Parathyroid adenoma (tissue), 2 donors: ENCODE measurements at regions not wholly inside any gene's neighbourhood (a gene's known extent, or its start where the extent isn't known, plus 50 kb on each side); places are given as distances from the start of the nearest gene placed in this dataset.

Experiments used
- H2AFZ ChIP-seq: fragments of 300-600 bp; sonication (generic); one replicate; pipeline ENCODE4 v1.7.0; 2017; ENCODE audit warnings: antibody characterized with exemption, mild to moderate bottlenecking
- H3K27ac ChIP-seq: fragments of 300-600 bp; sonication (generic); one replicate; pipeline ENCODE4 v1.7.0; 2017
- H3K27me3 ChIP-seq: fragments of 300-600 bp; sonication (generic); one replicate; pipeline ENCODE4 v1.7.0; 2017; ENCODE audit warnings: low read length; ENCODE audit not compliant: control insufficient read depth, insufficient read depth
- H3K36me3 ChIP-seq: fragments of 300-600 bp; sonication (generic); one replicate; pipeline ENCODE4 v1.7.0; 2017; ENCODE audit warnings: low read length; ENCODE audit not compliant: control insufficient read depth, insufficient read depth
- H3K4me1 ChIP-seq: fragments of 300-600 bp; sonication (generic); one replicate; pipeline ENCODE4 v1.7.0; 2017; ENCODE audit warnings: control low read depth
- H3K4me2 ChIP-seq: fragments of 300-600 bp; sonication (generic); one replicate; pipeline ENCODE4 v1.7.0; 2017; ENCODE audit warnings: low read length
- H3K4me3 ChIP-seq: fragments of 300-600 bp; sonication (generic); one replicate; pipeline ENCODE4 v1.7.0; 2017; ENCODE audit warnings: low read depth, low read length
- H3K79me2 ChIP-seq: fragments of 300-600 bp; sonication (generic); one replicate; pipeline ENCODE4 v1.7.0; 2017; ENCODE audit warnings: control low read depth
- H3K9ac ChIP-seq: fragments of 300-600 bp; sonication (generic); one replicate; pipeline ENCODE4 v1.7.0; 2017; ENCODE audit warnings: mild to moderate bottlenecking
- H3K9me3 ChIP-seq: fragments of 300-600 bp; sonication (generic); one replicate; pipeline ENCODE4 v1.7.0; 2017; ENCODE audit warnings: low read length; ENCODE audit not compliant: control insufficient read depth
- TF ChIP-seq, protein P1 (sequence below): fragments of 300-600 bp; sonication (generic); IDR thresholded peaks from one replicate; pipeline ENCODE4 v1.7.0; 2017; ENCODE audit warnings: antibody characterized with exemption, mild to moderate bottlenecking
- donor health status: primary hyperparathyroidism.

GRCh38 chr6:40727271-40727670 lies 140.1 kb upstream of the LRFN2 start:
- H3K9me3 ChIP-seq: no peaks in the 10 kb centered on the region
- no peaks in the 10 kb centered on the region for H3K27me3 ChIP-seq
- no peaks in the 10 kb centered on the region for H3K4me1 ChIP-seq
- no peak overlapping the region for H3K4me3 ChIP-seq
- H3K4me2 ChIP-seq: no peak overlapping the region
- no peaks in the 10 kb centered on the region for H3K79me2 ChIP-seq
- H3K36me3 ChIP-seq: no peaks in the 10 kb centered on the region
- no peak overlapping the region for H3K27ac ChIP-seq
- no peak overlapping the region for H3K9ac ChIP-seq
- no peak overlapping the region for H2AFZ ChIP-seq
- TF ChIP-seq, protein P1, sequence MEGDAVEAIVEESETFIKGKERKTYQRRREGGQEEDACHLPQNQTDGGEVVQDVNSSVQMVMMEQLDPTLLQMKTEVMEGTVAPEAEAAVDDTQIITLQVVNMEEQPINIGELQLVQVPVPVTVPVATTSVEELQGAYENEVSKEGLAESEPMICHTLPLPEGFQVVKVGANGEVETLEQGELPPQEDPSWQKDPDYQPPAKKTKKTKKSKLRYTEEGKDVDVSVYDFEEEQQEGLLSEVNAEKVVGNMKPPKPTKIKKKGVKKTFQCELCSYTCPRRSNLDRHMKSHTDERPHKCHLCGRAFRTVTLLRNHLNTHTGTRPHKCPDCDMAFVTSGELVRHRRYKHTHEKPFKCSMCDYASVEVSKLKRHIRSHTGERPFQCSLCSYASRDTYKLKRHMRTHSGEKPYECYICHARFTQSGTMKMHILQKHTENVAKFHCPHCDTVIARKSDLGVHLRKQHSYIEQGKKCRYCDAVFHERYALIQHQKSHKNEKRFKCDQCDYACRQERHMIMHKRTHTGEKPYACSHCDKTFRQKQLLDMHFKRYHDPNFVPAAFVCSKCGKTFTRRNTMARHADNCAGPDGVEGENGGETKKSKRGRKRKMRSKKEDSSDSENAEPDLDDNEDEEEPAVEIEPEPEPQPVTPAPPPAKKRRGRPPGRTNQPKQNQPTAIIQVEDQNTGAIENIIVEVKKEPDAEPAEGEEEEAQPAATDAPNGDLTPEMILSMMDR: no peak

GRCh38 chr6:40726853-40727252 lies 139.7 kb upstream of the LRFN2 start:
- Histone ChIP-seq H3K4me1 (no peaks in the 10 kb centered on the region), H3K27ac (no peak overlapping the region), H2AFZ (no peak overlapping the region), H3K27me3 (no peaks in the 10 kb centered on the region), H3K9me3 (no peaks in the 10 kb centered on the region), H3K4me3 (no peak overlapping the region), H3K79me2 (no peaks in the 10 kb centered on the region), H3K4me2 (no peak overlapping the region), H3K36me3 (no peaks in the 10 kb centered on the region), H3K9ac (no peak overlapping the region)
- TF ChIP-seq, protein P1: no peak

DNA sequence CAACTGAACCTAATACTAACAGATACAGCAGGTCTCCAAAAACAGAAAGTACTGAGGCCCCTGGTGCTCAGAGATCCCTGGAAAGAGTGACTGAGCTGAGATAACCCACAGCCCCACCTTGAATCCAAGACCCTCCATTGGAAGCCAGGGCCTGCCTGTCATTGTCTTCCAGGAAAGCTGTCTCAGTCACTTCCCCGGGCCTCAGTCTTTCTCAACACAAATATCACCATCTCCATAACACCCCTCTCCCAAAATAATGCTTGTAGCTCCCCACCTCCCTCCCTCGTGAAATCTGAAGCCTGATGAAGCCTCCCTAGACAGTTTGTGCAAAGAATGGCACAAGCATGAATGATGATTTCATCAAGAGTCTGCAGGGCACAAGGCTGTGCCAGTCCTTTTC lies 138.2 kb upstream of the LRFN2 start:
- Histone ChIP-seq H3K4me2 (no peak overlapping the region), H2AFZ (no peak overlapping the region), H3K4me1 (no peaks in the 10 kb centered on the region), H3K27me3 (no peaks in the 10 kb centered on the region), H3K9me3 (no peaks in the 10 kb centered on the region), H3K9ac (no peak overlapping the region), H3K36me3 (no peaks in the 10 kb centered on the region), H3K27ac (no peak overlapping the region), H3K79me2 (no peaks in the 10 kb centered on the region), H3K4me3 (no peak overlapping the region)
- TF ChIP-seq, protein P1: no peak

GRCh38 chr6:40724886-40725285 lies 137.7 kb upstream of the LRFN2 start:
- Histone ChIP-seq H3K27ac (no peak overlapping the region), H3K27me3 (no peaks in the 10 kb centered on the region), H2AFZ (no peak overlapping the region), H3K36me3 (no peaks in the 10 kb centered on the region), H3K9ac (no peak overlapping the region), H3K4me2 (no peak overlapping the region), H3K9me3 (no peaks in the 10 kb centered on the region), H3K4me3 (no peak overlapping the region), H3K79me2 (no peaks in the 10 kb centered on the region), H3K4me1 (no peaks in the 10 kb centered on the region)
- TF ChIP-seq, protein P1: no peak

DNA sequence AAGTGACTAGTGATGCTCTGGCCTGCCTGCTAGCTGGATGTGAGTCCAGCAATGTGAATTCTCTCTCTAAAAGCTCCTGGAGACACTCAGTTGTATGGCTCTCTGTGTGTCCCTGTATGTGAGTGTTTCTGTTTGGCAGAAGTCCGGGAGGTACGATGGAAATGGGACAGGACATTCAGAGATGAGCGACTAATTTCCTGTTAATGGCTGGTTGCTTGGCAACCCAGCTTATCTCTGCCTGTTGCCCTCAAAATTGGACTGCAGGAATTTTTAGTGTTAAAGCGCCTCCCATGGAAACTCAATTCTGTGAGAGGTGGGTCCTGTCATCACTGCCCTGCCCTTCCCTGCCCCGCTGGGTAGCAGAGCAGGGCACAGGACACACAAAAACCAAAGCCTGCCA lies 136.8 kb upstream of the LRFN2 start:
- Histone ChIP-seq H3K36me3 (no peaks in the 10 kb centered on the region), H3K4me3 (no peak overlapping the region), H3K9me3 (no peaks in the 10 kb centered on the region), H3K27ac (no peak overlapping the region), H3K9ac (no peak overlapping the region), H3K79me2 (no peaks in the 10 kb centered on the region), H3K4me2 (no peak overlapping the region), H3K4me1 (no peaks in the 10 kb centered on the region), H3K27me3 (no peaks in the 10 kb centered on the region), H2AFZ (no peak overlapping the region)
- TF ChIP-seq, protein P1: no peak
